ENCODE measurements at regions not wholly inside any gene's neighbourhood (a gene's known extent, or its start where the extent isn't known, plus 50 kb on each side); places are given as distances from the start of the nearest gene placed in this dataset.

DNA sequence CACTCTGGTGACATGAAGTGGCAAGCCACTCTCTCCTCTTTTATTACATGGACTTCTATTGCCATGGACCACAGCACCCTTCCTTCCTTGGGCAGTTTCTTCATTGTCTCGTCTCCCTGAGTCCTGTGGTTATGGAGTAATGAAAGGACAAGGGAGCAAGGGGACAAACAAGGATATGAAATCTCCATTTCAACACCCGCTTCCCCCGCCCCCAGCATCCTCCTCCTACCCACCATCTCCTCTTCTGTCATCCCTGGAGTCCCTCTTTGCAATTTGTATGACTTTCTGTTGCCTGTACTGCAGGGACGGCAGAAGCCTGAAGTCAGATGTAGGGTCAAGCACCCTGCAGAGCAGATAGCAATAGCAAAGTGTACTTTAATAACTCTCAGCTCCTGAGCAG, 300.7 kb upstream of the CLINT1 start:
- in situ Hi-C loops (cut with HindIII; ENCODE audit: low pct_ligation_motif_present, low pct_unique_long_range_greater_than_20kb, low sequenced_read_pairs): no loop called here
- DNase-seq: no peak

DNA sequence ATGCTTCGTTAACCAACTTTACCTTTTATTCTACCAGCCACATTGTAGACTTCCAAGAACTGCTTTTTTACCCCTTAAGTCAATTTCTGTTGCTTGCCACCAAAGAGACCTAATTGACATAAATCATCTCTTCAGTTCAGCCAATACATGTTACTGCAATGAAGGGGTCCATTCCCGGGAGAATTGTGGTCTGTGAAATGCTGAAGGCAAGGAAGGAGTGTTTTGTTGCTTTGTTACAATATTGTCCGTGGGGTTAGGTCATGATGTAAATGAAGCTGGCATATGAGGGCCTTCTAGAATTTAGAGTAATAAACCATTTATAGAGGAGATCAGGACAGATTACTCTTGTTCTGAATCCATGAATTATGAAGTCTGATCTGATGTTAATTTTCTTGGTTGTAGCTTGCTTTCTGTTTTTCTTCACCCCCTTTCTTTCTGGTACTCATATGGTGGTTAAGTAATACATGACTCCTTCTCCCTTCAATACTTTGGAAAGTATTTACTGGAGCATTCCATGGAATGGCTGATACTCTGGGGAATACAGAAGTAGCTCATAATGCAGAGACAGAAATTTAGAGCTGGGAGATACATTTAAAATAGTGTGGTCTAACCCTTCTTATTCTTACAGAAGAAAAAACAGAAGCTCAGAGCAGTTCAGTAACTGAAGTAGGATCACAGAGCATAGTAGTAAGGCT, 297.0 kb upstream of the CLINT1 start:
- in situ Hi-C loops (cut with HindIII; ENCODE audit: low pct_ligation_motif_present, low pct_unique_long_range_greater_than_20kb, low sequenced_read_pairs): no loop called here
- no peak for DNase-seq

DNA sequence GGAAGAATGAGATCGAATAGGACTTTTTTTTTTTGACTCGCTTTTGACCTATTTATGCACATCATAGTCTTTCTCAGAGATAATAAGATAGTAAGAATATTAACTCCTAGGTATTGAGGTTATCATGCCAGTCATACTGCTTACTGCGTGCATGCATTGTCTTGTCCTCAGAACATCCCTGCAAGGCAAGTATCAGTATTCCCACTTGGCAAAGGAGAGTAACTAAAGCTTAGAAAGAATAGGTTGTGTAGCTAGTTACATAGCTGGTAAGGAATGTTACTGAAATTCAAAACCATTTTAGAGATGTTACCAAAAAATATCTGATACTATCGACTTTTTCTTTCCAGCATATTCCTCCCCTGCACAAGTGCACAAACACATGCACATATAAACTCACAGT, 296.1 kb upstream of the CLINT1 start:
- in situ Hi-C loops (cut with HindIII; ENCODE audit: low pct_ligation_motif_present, low pct_unique_long_range_greater_than_20kb, low sequenced_read_pairs): no loop called here
- no peak for DNase-seq

DNA sequence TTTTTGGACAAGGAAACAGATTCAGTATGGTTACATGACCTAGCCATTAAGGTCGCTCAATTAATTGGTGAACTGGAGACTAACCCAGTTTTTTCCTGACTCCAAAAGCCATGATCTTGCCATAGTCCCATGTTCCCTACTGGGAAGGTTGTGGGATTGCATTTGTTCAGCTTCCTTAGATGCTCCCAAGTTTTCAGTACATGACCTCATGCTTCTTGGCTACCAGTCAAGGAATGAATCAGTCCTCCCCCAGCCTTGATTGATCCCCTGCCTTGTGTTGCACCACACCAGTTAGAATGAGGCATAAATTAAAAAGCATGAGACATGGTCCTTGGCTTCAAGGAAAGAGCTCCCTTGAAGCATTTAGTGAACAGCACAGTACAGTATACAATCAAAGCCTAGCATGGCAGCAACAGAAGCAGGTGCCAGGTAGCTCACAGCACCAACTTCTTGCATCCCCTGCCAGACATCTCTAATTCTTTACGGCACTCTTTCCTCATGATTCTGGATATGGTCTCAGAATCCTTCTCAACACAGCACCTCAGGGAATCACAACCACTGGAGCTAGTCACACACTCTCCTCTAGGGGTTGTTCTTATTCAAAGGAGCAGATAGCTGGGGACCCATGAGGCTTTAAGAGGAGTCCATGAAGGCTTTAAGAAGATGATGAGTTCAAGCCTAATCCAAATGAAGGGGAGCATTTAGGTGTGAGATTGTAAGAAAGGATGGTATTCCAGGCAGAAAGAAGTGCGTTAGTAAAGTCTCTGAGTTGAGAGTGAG, 295.5 kb upstream of the CLINT1 start:
- DNase-seq: no peak
- in situ Hi-C loops (cut with HindIII; ENCODE audit: low pct_ligation_motif_present, low pct_unique_long_range_greater_than_20kb, low sequenced_read_pairs): no loop called here

DNA sequence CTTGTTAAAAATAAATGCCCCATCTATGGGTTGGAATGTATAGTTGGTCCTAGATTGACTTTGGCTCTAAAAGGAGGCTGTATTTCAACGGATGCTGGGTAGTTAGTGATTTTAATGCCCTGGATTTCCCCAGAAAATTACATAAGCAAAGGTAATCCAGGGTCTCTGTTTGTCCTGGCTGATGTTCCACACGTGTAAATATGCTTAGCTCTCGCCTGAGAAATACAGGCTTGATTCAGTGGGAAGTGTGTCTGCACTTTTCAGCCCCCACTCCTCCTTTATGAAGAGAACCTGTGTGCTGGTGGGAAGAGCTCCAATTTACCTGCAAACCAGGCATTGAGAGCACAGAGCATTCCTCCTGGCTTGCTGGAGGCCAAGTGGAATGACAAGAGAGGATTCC, 294.6 kb upstream of the CLINT1 start:
- DNase-seq: no peak
- in situ Hi-C loops (cut with HindIII; ENCODE audit: low pct_ligation_motif_present, low pct_unique_long_range_greater_than_20kb, low sequenced_read_pairs): no loop called here

DNA sequence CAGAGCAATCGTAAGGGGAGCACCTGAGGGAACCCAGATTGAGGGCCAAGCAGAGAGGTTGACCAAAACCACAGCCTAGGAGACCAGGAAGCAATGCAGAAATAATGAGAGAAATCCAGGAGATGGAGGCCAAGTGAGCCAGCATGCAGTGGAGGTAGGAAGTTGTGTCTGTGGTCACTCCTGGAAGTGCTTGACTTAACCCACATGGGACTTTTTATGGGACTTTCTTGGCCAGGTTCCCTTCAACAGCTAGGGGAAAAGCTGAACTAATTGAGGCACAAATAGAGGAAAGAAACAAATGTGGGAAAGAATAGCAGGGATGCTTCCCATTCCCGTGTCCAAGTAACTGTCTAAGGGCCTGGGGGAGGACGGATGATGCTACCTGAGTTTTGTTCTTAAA, 293.2 kb upstream of the CLINT1 start:
- in situ Hi-C loops (cut with HindIII; ENCODE audit: low pct_ligation_motif_present, low pct_unique_long_range_greater_than_20kb, low sequenced_read_pairs): no loop called here
- DNase-seq: no peak

DNA sequence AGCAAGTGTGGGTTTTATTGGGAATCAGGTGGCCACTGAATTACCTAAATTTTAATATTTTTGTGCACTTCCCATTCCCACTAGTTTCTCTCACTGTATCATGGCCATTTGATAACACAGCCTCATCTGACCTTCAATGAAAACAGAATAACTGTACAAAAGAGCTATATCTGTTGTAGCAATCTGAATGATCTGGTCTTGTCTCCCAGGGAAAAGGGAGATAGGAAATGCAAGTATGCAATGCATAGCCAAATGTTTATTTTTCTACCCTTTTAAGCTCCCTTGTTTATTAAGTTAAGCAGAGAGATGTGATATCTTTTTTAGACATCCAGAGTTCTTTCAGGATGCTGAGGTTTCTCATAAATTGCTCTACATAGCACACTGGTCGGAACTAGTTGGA, 288.3 kb upstream of the CLINT1 start:
- in situ Hi-C loops (cut with HindIII; ENCODE audit: low pct_ligation_motif_present, low pct_unique_long_range_greater_than_20kb, low sequenced_read_pairs): no loop called here
- DNase-seq: no peak

DNA sequence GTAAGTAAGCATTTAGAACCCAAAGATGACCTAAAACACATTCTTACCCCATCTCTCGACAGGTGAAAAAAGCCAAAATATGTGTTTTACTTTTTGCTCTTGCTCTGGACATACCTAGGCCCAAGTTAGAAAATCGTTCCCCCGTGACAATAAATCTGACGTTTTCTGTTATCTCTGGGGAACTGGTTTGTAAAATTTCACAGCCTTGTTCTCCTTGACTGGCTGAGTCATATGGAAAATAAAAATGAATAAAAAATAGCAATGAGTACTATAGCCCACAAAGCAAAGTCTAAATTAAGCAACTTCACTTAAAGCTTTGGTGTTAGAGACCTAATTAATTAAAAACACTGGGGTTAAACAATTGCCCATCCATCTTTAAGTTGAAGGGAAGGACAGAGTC, 286.9 kb upstream of the CLINT1 start:
- no peak for DNase-seq
- in situ Hi-C loops (cut with HindIII; ENCODE audit: low pct_ligation_motif_present, low pct_unique_long_range_greater_than_20kb, low sequenced_read_pairs): no loop called here

DNA sequence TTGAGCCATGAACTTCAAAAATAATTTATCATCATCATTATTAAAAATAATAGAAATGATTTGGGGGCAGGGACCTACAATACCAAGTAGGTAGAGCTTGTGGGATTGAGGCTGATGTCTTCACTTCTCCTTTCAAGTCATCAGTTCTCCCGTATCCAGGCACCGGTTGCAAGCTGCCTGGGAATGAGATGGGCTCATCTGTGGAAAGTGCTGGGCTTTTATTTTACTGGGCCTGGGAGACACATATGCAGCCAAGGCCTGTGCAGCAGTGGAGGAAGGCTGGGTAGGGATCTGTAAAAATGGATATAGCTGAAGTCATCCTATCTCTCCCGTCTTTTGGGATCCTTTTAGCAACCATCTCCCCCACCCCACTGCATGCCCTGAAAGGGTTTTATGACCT, 284.1 kb upstream of the CLINT1 start:
- in situ Hi-C loops (cut with HindIII; ENCODE audit: low pct_ligation_motif_present, low pct_unique_long_range_greater_than_20kb, low sequenced_read_pairs): no loop called here
- DNase-seq: no peak

DNA sequence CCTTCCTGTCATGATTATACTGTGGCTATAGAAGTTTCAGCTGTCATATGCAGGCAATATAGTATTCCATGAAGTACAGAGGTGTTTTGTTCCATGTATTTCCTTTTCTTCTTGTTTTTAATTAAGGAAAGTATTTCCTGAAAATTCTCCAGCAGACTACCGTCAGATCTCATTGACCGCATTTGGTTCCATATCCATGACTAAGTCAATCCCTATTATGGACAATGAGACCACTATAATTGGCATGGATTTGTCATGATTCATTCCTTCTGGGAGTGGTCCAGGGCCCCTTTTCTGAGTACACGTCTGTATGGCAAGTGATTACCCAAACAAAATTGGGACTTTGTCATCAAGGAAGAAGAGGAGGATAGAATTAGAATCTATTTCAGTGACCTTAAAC, 283.2 kb upstream of the CLINT1 start:
- DNase-seq: no peak
- in situ Hi-C loops (cut with HindIII; ENCODE audit: low pct_ligation_motif_present, low pct_unique_long_range_greater_than_20kb, low sequenced_read_pairs): no loop called here

DNA sequence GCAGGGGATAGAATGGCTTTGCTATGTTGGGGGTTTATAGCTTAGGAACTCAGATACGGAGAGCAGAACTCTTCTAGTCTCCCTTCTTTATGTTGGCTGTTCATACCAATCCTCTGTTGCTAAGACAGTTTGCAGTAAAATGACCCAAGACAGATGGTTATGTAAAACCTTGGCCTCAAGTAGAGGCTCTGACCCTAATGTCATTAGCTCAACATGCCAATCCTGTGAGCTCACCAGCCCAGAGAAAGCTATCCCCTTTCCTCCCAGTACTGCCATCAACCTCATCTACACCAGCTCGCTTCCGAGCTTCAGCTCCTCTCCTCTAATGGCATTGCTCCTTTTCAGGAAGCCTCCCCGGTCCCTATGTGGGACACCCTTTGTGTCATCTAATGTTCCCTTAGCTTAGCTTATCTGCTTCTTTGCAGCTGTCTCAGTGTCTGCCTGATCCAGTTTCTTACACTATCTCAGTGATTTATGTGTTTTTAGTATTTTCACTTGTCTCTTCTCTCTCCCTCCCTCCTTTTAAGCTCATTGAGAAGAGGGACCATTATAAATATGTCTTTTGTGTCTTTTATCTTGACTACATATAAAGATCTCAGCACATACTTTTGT, 281.3 kb upstream of the CLINT1 start:
- no peak for DNase-seq
- in situ Hi-C loops (cut with HindIII; ENCODE audit: low pct_ligation_motif_present, low pct_unique_long_range_greater_than_20kb, low sequenced_read_pairs): no loop called here

DNA sequence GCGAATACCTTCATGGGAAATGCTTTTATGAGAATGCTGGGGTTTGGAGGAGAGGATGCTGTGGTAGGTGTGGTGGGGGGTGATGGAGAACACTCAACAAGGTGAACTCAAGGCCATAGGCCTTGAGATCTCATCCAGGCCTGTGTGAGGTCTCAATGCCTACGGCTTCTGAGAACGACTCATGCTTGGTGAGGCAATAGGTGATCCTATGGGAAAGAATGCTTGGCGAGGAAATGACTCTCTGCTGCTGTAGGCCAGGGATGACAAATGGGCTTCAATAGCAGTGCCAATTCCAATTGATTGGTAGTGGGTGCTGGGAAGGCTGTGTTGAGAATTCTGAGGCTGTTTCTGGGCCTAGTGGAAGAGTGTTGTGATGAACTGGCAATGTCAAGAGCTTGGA, 280.2 kb upstream of the CLINT1 start:
- DNase-seq: no peak
- in situ Hi-C loops (cut with HindIII; ENCODE audit: low pct_ligation_motif_present, low pct_unique_long_range_greater_than_20kb, low sequenced_read_pairs): no loop called here

DNA sequence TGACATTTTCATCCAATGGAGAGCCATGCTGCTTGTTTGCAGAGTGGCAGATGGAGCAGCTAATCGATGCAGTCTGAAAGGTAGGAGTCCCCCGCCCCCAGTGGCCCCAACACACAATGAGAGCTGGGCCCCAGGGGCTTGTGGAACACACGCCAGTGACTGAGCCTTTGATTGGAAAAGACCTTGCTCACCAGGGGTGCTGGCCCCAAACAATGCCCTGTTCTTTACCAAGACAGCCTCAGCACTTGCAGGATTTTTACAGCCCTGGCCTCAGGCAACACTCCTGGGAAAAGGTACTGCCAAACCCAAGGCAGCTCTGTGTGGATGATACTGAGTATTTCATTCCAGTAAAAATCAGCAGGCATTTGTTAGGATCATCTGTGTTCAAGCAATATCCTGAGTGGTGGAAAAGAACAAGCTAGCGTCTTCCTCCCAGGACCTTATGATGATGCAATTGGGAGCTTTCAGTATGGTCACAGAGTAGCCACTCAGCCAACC, 276.8 kb upstream of the CLINT1 start:
- DNase-seq: no peak
- in situ Hi-C loops (cut with HindIII; ENCODE audit: low pct_ligation_motif_present, low pct_unique_long_range_greater_than_20kb, low sequenced_read_pairs): no loop called here

DNA sequence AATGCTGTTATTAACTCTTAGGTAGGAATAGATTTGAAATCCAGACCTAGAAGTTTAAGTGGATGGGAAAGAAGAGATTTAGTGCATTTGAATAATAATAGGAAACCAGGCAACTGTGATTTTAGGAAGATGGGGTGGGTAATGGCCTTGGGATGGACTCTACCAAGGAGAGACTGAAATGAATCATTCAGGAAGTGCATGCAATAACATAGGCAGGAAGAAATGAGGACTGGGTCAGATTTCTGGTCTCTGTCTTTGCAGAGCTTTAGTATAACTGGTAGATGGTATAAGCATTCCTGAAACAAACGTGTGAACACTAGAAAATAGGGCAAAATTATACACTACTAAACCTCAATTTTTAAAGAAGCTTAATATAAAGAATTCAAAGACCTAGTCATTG, 274.4 kb upstream of the CLINT1 start:
- no peak for DNase-seq
- in situ Hi-C loops (cut with HindIII; ENCODE audit: low pct_ligation_motif_present, low pct_unique_long_range_greater_than_20kb, low sequenced_read_pairs): no loop called here

DNA sequence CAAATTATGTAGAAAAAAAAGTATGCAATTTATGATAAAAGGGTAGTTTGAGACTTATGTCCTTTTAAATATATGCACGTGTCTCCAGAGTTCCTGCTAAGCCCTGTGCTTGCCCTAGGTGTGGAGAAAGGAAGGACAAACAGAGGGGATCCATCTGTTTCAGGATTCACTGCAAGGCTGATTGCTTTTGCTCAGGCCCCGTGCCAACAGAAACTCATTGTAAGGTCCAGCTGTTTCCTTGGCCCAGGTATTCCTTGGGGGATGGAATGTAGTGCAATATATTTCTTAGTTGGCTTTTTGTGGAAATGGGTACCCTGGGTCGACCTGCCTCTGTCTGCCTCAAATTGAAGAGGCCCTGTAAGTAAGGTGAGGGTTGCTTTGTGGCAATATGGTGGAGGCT, 268.6 kb upstream of the CLINT1 start:
- DNase-seq: no peak
- in situ Hi-C loops (cut with HindIII; ENCODE audit: low pct_ligation_motif_present, low pct_unique_long_range_greater_than_20kb, low sequenced_read_pairs): no loop called here

DNA sequence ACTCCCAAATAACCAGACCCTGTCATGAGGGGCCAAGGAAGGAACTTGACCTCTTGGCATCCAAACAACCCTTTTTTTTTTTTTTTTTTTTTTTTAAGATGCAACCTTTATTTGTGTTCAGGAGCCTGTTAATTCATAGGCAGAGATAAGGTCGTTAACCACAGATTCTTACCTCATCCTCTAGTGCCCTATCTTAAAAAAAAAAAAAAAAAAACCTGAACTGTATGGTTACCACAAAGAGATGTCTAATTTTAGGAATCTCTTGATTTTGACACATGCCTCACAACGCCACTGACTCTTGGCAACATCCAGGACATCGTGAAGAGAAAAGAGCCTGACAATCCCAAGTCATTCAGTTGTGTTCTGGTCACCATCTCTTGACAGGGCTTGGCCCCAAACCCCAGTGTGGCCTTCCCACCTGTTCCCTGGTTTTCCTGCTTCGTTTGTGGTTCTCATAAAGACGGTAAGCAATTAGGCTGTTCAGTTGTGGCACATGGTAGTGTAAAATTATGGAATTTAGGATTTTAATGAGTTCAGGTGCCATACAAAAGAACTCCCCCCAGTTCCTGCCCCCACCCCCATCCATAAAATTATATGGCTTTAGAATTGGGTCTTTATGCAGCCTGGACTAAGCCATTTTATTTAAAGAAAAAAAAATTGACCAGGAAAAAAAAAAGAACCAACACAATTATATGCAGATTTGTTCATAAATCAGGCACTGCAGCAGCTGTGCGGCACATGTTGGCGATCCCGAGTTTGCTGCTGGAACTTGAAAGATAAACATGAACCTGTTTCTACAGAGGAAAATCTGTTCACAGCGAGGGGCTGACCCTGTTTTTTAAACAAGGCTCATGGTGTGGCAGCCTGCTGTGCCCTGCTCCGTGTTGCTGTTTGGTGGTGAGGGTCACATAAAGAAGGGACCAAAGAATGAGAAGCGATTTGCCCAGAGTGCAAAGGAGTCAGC, 267.8 kb upstream of the CLINT1 start:
- DNase-seq: no peak
- in situ Hi-C loops (cut with HindIII; ENCODE audit: low pct_ligation_motif_present, low pct_unique_long_range_greater_than_20kb, low sequenced_read_pairs): no loop called here

DNA sequence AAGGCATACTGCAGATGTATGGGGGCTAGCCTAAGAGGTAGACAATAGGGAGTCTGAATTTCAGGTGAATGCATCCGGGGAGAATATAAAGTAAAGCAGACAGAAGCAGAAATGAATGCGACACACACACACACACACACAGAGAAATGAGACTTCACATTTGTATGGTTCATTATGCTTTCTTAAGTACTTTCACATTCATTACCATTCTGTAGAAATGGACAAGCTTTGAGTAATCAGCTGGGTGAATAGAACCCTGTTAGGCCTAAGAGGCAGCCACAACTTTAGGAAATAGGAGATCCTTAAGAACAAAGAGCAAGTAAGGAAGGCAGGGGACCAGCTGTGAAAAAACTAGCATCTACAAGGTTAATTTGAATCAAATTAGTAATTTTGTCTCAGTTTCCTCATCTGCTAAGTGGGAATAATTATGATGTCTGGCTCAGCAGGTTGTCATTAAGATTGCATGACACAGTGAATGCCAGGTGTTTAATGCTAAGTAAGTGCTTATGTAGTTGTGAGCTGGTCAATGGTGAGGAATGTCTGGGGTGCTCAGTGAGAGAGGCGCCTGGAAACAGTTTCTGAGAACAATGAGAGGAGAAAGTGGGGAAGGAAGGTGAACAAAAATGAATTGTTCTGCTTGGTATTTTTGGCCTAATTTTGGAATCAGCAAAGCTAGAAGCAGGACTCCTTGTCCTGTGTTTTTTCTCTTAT, 265.8 kb upstream of the CLINT1 start:
- in situ Hi-C loops (cut with HindIII; ENCODE audit: low pct_ligation_motif_present, low pct_unique_long_range_greater_than_20kb, low sequenced_read_pairs): no loop called here
- DNase-seq: no peak

DNA sequence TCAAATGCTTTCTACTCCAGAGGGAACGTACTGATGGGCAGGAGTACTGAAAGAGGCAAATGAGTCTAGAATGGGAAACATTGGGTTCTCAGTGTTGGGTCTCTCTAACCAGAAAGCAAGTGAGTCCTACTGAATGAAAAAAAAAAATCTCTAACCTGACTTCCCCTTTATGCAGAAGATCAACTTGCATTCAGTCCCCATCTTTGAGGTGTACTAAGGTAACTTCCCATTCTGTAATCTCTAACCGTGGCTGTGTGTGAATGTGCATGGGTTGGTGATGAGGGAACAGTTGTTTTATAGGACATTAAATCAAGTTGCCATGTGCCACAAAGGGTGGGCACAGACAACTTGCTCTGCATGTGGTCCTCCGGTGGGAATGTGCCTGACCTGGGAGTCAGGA, 264.6 kb upstream of the CLINT1 start:
- in situ Hi-C loops (cut with HindIII; ENCODE audit: low pct_ligation_motif_present, low pct_unique_long_range_greater_than_20kb, low sequenced_read_pairs): no loop called here
- no peak for DNase-seq

Measured in ACHN (cell line).